MM.1S (cell line): ENCODE measurements at regions not wholly inside any gene's neighbourhood (a gene's known extent, or its start where the extent isn't known, plus 50 kb on each side); places are given as distances from the start of the nearest gene placed in this dataset.

Experiments used
- DNase-seq: peaks from one replicate; pipeline ENCODE4 v3.0.0-alpha.2; 2015
- H2AFZ ChIP-seq: fragments of 300-600 bp; sonication (generic); 2 replicates; pipeline ENCODE4 v1.6.0; 2016; ENCODE audit warnings: antibody characterized with exemption, low read length
- H3F3A ChIP-seq: fragments of 300-600 bp; sonication (generic); 2 replicates; pipeline ENCODE4 v1.6.1; 2016; ENCODE audit warnings: mild to moderate bottlenecking, antibody characterized with exemption, low read length, moderate library complexity, mixed read lengths; ENCODE audit not compliant: insufficient read depth
- H3K27ac ChIP-seq: fragments of 300-600 bp; sonication (generic); 2 replicates; pipeline ENCODE4 v1.5.1; 2016; ENCODE audit warnings: mild to moderate bottlenecking, low read length
- H3K27me3 ChIP-seq: fragments of 300-600 bp; sonication (generic); replicated peaks from 2 replicates; pipeline ENCODE4 v1.6.0; 2016; ENCODE audit warnings: low read length; ENCODE audit not compliant: insufficient read depth
- H3K36me3 ChIP-seq: fragments of 300-600 bp; sonication (generic); replicated peaks from 2 replicates; pipeline ENCODE4 v1.6.1; 2016; ENCODE audit warnings: mild to moderate bottlenecking, low read length, mixed read lengths; ENCODE audit not compliant: insufficient read depth
- H3K4me1 ChIP-seq: fragments of 300-600 bp; sonication (generic); 2 replicates; pipeline ENCODE4 v1.6.1; 2016; ENCODE audit warnings: low read length, mixed read lengths
- H3K4me2 ChIP-seq: fragments of 300-600 bp; sonication (generic); 2 replicates; pipeline ENCODE4 v1.6.0; 2016; ENCODE audit warnings: low read depth, low read length
- H3K4me3 ChIP-seq: fragments of 300-600 bp; sonication (generic); 2 replicates; pipeline ENCODE4 v1.5.1; 2016; ENCODE audit warnings: low read length, mixed read lengths
- H3K79me2 ChIP-seq: fragments of 300-600 bp; sonication (generic); 2 replicates; pipeline ENCODE4 v1.6.1; 2016; ENCODE audit warnings: mixed run types, low read length, mixed read lengths
- H3K9ac ChIP-seq: fragments of 300-600 bp; sonication (generic); 2 replicates; pipeline ENCODE4 v1.6.1; 2016; ENCODE audit warnings: low read length, mixed read lengths
- H3K9me2 ChIP-seq: fragments of 300-600 bp; sonication (generic); replicated peaks from 2 replicates; pipeline ENCODE4 v1.6.1; 2016; ENCODE audit warnings: mild to moderate bottlenecking, low read length, mixed read lengths; ENCODE audit not compliant: insufficient read depth
- H3K9me3 ChIP-seq: fragments of 300-600 bp; sonication (generic); replicated peaks from 2 replicates; pipeline ENCODE4 v1.6.1; 2016; ENCODE audit warnings: mild to moderate bottlenecking, low read length, mixed read lengths; ENCODE audit not compliant: insufficient read depth
- H4K20me1 ChIP-seq: fragments of 300-600 bp; sonication (generic); 2 replicates; pipeline ENCODE4 v1.6.1; 2016; ENCODE audit warnings: mild to moderate bottlenecking, low read length, moderate library complexity, mixed read lengths; ENCODE audit not compliant: insufficient read depth
- CTCF ChIP-seq: fragments of 300-600 bp; sonication (generic); IDR thresholded peaks from 2 replicates; pipeline ENCODE4 v1.5.1; 2016; ENCODE audit warnings: antibody characterized with exemption, low read length, mixed read lengths
- EZH2 ChIP-seq: fragments of 300-600 bp; sonication (generic); optimal IDR thresholded peaks from 2 replicates; pipeline ENCODE3; 2017; ENCODE audit warnings: low read depth, mild to moderate bottlenecking, antibody characterized with exemption, low read length, mixed read lengths
- EZH2phosphoT487 ChIP-seq: fragments of 300-600 bp; sonication (generic); IDR thresholded peaks from 2 replicates; pipeline ENCODE4 v1.6.1; 2018; ENCODE audit warnings: antibody characterized with exemption, low read length

DNA sequence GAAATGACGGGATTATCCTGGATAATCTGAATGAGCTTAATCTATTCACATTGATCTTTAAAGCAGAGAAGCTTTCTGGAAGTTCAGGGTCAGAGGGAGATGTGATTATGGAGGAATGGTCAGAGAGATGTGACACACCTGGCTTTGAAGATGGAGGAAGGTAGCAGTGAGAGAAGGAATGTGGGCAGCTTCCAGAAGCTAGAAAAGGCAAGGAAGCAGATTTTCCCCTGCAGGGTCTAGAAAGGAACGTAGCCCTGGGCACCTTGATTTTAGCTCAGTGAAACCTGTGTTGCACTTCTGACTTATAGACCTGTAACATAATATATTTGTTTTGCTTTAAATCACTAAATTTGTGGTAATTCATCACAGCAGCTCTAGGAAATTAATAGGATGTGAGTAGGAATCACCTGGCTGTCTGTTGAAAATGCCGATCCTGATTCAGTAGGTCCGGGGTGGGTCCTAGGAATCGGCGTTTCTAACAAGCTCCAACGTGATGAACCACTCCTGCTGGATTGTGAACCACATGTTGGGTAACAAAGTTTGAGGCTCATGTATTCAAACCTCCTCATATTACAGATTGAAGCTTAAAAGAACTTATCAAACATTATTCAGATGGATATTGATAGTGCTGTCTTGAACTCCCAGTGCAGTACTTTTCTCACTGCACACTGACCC, 157.0 kb downstream of the GJA1 start:
- Histone ChIP-seq H3K4me3 (no peak overlapping the region), H3F3A (no peaks in the 10 kb centered on the region), H2AFZ (no peak overlapping the region), H3K36me3 (no peaks in the 10 kb centered on the region), H3K79me2 (no peaks in the 10 kb centered on the region), H3K4me1 (no peaks in the 10 kb centered on the region), H3K9me2 (no peaks in the 10 kb centered on the region), H3K4me2 (no peak overlapping the region), H3K9me3 (no peaks in the 10 kb centered on the region), H3K27ac (no peak overlapping the region), H3K9ac (no peak overlapping the region), H3K27me3 (no peaks in the 10 kb centered on the region), H4K20me1 (no peaks in the 10 kb centered on the region)
- DNase-seq, result no peak
- TF ChIP-seq CTCF (no peak), EZH2 (no peak), EZH2phosphoT487 (no peak)

DNA sequence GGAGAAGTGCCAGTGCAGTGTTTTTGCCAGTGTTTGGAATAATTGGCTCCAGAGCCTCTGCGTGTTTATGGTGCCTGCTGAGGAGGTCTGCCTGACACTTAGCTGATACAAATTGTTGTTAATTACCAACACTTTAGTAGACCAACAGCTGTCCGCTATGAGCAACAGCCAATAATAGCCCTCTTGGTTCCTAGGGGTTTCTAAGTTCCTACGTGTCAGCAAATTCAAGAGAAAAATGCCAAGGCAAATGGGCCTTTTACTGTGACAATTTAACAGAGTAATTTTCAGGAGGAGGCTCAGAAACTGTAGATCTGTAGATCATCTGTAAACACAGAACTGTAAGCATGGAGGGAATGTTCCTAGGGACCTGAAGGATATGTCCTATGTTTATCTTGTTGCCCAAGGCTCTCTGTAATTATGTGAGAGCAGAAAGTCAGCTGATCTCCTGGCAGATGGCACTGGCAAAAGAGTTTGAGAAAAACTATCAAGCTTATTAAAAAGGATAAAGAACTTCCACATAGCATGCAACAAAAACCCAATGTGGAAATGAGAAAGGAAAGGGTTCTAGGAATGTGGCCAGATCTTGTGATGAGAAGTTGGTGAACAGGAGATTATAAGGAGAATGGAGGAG, 157.7 kb downstream of the GJA1 start:
- H3K4me3 ChIP-seq, result no peak overlapping the region
- TF ChIP-seq EZH2, result no peak
- H3K27me3 ChIP-seq, result no peaks in the 10 kb centered on the region
- no peaks in the 10 kb centered on the region for H3K4me1 ChIP-seq
- no peaks in the 10 kb centered on the region for H3F3A ChIP-seq
- no peaks in the 10 kb centered on the region for H3K79me2 ChIP-seq
- no peak overlapping the region for H3K27ac ChIP-seq
- no peaks in the 10 kb centered on the region for H3K36me3 ChIP-seq
- H2AFZ ChIP-seq, result no peak overlapping the region
- H4K20me1 ChIP-seq, result no peaks in the 10 kb centered on the region
- DNase-seq, result no peak
- no peak overlapping the region for H3K9ac ChIP-seq
- H3K9me3 ChIP-seq, result no peaks in the 10 kb centered on the region
- no peaks in the 10 kb centered on the region for H3K9me2 ChIP-seq
- no peak overlapping the region for H3K4me2 ChIP-seq

DNA sequence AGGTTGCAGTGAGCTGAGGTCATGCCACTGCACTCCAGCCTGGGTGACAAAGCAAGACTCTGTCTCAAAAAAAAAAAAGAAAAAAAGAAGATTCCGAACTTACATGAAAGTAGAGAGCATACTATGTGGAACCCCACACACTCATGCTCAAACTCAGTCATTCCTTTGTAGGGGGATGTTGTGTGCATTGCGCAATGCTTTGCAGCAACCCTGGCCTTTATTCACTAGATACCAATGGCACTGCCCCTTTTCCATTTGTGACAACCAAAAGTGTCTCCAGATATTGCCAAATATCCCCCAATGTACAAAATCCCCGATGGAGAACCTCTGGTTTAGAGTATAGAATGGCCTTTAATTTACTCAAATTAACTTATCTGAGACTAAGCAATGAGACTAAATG, 158.6 kb downstream of the GJA1 start:
- no peak overlapping the region for H3K4me3 ChIP-seq
- H3K4me1 ChIP-seq, result no peaks in the 10 kb centered on the region
- no peaks in the 10 kb centered on the region for H3K36me3 ChIP-seq
- H3K27me3 ChIP-seq, result no peaks in the 10 kb centered on the region
- TF ChIP-seq EZH2phosphoT487 (no peak), EZH2 (no peak), CTCF (no peak)
- no peak overlapping the region for H3K9ac ChIP-seq
- no peak for DNase-seq
- no peaks in the 10 kb centered on the region for H3K9me2 ChIP-seq
- H4K20me1 ChIP-seq, result no peaks in the 10 kb centered on the region
- H3K4me2 ChIP-seq, result no peak overlapping the region
- no peaks in the 10 kb centered on the region for H3K79me2 ChIP-seq
- H2AFZ ChIP-seq, result no peak overlapping the region
- H3K27ac ChIP-seq, result no peak overlapping the region
- H3K9me3 ChIP-seq, result no peaks in the 10 kb centered on the region
- no peaks in the 10 kb centered on the region for H3F3A ChIP-seq

DNA sequence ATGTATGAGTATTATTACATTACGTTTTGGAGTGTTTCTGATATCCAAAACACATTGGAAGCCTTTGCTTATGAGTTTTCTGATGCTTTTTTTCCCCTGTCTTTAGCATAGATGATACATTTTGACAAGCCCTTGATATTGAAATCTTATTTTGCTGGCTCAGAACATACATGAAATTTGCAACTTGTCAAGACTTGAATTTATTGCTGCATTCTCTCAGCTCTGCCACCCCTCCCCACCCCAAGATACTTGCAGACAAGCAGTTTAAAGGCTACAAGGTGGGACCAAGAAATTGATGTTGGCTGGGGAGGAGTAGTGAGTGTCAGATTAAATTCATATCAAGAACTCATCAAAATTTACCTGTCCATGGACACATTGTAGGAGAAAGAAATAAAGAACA, 160.2 kb downstream of the GJA1 start:
- no peaks in the 10 kb centered on the region for H3F3A ChIP-seq
- no peaks in the 10 kb centered on the region for H3K36me3 ChIP-seq
- no peaks in the 10 kb centered on the region for H3K9me3 ChIP-seq
- H3K27ac ChIP-seq, result no peak overlapping the region
- no peak overlapping the region for H2AFZ ChIP-seq
- H3K27me3 ChIP-seq, result no peaks in the 10 kb centered on the region
- no peak for TF ChIP-seq EZH2phosphoT487
- no peak for TF ChIP-seq CTCF
- no peak for TF ChIP-seq EZH2
- H3K79me2 ChIP-seq, result no peaks in the 10 kb centered on the region
- H3K4me2 ChIP-seq, result no peak overlapping the region
- no peak overlapping the region for H3K9ac ChIP-seq
- H4K20me1 ChIP-seq, result no peaks in the 10 kb centered on the region
- H3K4me3 ChIP-seq, result no peak overlapping the region
- no peak for DNase-seq
- no peaks in the 10 kb centered on the region for H3K9me2 ChIP-seq
- no peaks in the 10 kb centered on the region for H3K4me1 ChIP-seq
